OCI-LY3 (cell line): ENCODE measurements at regions not wholly inside any gene's neighbourhood (a gene's known extent, or its start where the extent isn't known, plus 50 kb on each side); places are given as distances from the start of the nearest gene placed in this dataset.

ENCODE experiments used
- CTCF ChIP-seq: fragments of 200-600, 300-600 bp; sonication (generic); IDR thresholded peaks from 2 replicates; pipeline ENCODE4 v1.5.1; 2014; ENCODE audit warnings: antibody characterized with exemption, low read length, low read depth
- EZH2phosphoT487 ChIP-seq: fragments of 200-600 bp; shearing (Covaris generic); IDR thresholded peaks from 2 replicates; pipeline ENCODE4 v1.6.1; 2018; ENCODE audit warnings: antibody characterized with exemption, mixed run types, low read depth

- no peak for TF ChIP-seq CTCF
- no peak for TF ChIP-seq EZH2phosphoT487
Observed at GRCh38 chr14:60565211-60565610, 56.3 kb downstream of the SIX6 start.
